ENCODE measurements at regions not wholly inside any gene's neighbourhood (a gene's known extent, or its start where the extent isn't known, plus 50 kb on each side); places are given as distances from the start of the nearest gene placed in this dataset.

GRCh38 chr2:116411211-116411610 lies 1403.3 kb upstream of the DDX18 start:
- Histone ChIP-seq H3K4me3 (no peak overlapping the region), H3K4me1 (no peaks in the 10 kb centered on the region), H3K27me3 (no peaks in the 10 kb centered on the region), H3K36me3 (no peaks in the 10 kb centered on the region), H4K20me1 (no peaks in the 10 kb centered on the region), H3K9me3 (no peaks in the 10 kb centered on the region), H3K4me2 (no peak overlapping the region), H3K9ac (no peak overlapping the region), H3K27ac (no peak overlapping the region)
- TF ChIP-seq Cebpa-rat (IDR thresholded peaks at IDR 0.05), result no peak

- TF ChIP-seq Cebpa-rat (IDR thresholded peaks at IDR 0.05), result no peak
- Histone ChIP-seq H3K27me3 (no peaks in the 10 kb centered on the region), H3K9me3 (no peaks in the 10 kb centered on the region)
Measured at GRCh38 chr2:116413659-116414058, 1400.8 kb upstream of the DDX18 start.

GRCh38 chr2:116416731-116417377 lies 1397.6 kb upstream of the DDX18 start:
- no peak overlapping the region for H3K4me2 ChIP-seq
- no peak for TF ChIP-seq Cebpa-rat (IDR thresholded peaks at IDR 0.05)
- no peaks in the 10 kb centered on the region for H3K9me3 ChIP-seq
- no peak overlapping the region for H3K9ac ChIP-seq
- no peak overlapping the region for H3K27ac ChIP-seq
- no peaks in the 10 kb centered on the region for H3K27me3 ChIP-seq
- H3K4me1 ChIP-seq, result no peaks in the 10 kb centered on the region
- no peak overlapping the region for H3K4me3 ChIP-seq
- no peaks in the 10 kb centered on the region for H3K36me3 ChIP-seq
- H4K20me1 ChIP-seq, result no peaks in the 10 kb centered on the region

More at GRCh38 chr2:116413659-116414058, 1400.8 kb upstream of the DDX18 start:
- Histone ChIP-seq H3K4me1 (no peaks in the 10 kb centered on the region), H4K20me1 (no peaks in the 10 kb centered on the region), H3K9ac (no peak overlapping the region), H3K36me3 (no peaks in the 10 kb centered on the region), H3K4me2 (no peak overlapping the region), H3K27ac (no peak overlapping the region), H3K4me3 (no peak overlapping the region)

GRCh38 chr2:116435648-116436047 lies 1378.8 kb upstream of the DDX18 start:
- no peak overlapping the region for H3K4me2 ChIP-seq
- H4K20me1 ChIP-seq, result no peaks in the 10 kb centered on the region
- peaks cover 14% of the 10 kb centered on the region; the same call in 1 of the 2 replicates for H3K9me3 ChIP-seq
- H3K27me3 ChIP-seq, result no peaks in the 10 kb centered on the region
- no peak overlapping the region for H3K4me3 ChIP-seq
- H3K27ac ChIP-seq, result no peak overlapping the region
- no peaks in the 10 kb centered on the region for H3K36me3 ChIP-seq
- H3K9ac ChIP-seq, result no peak overlapping the region
- TF ChIP-seq Cebpa-rat (IDR thresholded peaks at IDR 0.05), result no peak
- no peaks in the 10 kb centered on the region for H3K4me1 ChIP-seq

GRCh38 chr2:116440104-116440653 lies 1374.3 kb upstream of the DDX18 start:
- Histone ChIP-seq H3K9me3 (peaks cover 7% of the 10 kb centered on the region; the same call in 1 of the 2 replicates), H3K4me1 (no peaks in the 10 kb centered on the region), H4K20me1 (no peaks in the 10 kb centered on the region), H3K27me3 (no peaks in the 10 kb centered on the region), H3K27ac (no peak overlapping the region), H3K36me3 (no peaks in the 10 kb centered on the region), H3K4me3 (no peak overlapping the region), H3K9ac (no peak overlapping the region), H3K4me2 (no peak overlapping the region)
- no peak for TF ChIP-seq Cebpa-rat (IDR thresholded peaks at IDR 0.05)

GRCh38 chr2:116442418-116442817 lies 1372.1 kb upstream of the DDX18 start:
- Histone ChIP-seq H3K4me2 (no peak overlapping the region), H3K4me1 (no peaks in the 10 kb centered on the region), H3K36me3 (no peaks in the 10 kb centered on the region), H3K9me3 (peaks cover 7% of the 10 kb centered on the region; the same call in 1 of the 2 replicates), H3K27me3 (no peaks in the 10 kb centered on the region), H3K9ac (no peak overlapping the region), H4K20me1 (no peaks in the 10 kb centered on the region), H3K27ac (no peak overlapping the region), H3K4me3 (no peak overlapping the region)
- TF ChIP-seq Cebpa-rat (IDR thresholded peaks at IDR 0.05), result no peak

- no peak overlapping the region for H3K4me3 ChIP-seq
- H3K4me2 ChIP-seq, result no peak overlapping the region
- no peaks in the 10 kb centered on the region for H3K27me3 ChIP-seq
- TF ChIP-seq Cebpa-rat (IDR thresholded peaks at IDR 0.05), result no peak
- H3K9ac ChIP-seq, result no peak overlapping the region
- H3K4me1 ChIP-seq, result no peaks in the 10 kb centered on the region
- H3K27ac ChIP-seq, result no peak overlapping the region
- H3K36me3 ChIP-seq, result no peaks in the 10 kb centered on the region
- no peaks in the 10 kb centered on the region for H4K20me1 ChIP-seq
- H3K9me3 ChIP-seq, result peaks cover 7% of the 10 kb centered on the region; the same call in 1 of the 2 replicates
Measured at GRCh38 chr2:116444256-116444872, 1370.1 kb upstream of the DDX18 start.

- Histone ChIP-seq H3K4me2 (no peak overlapping the region), H3K4me1 (no peaks in the 10 kb centered on the region), H3K27ac (no peak overlapping the region), H4K20me1 (no peaks in the 10 kb centered on the region), H3K4me3 (no peak overlapping the region), H3K9ac (no peak overlapping the region), H3K36me3 (no peaks in the 10 kb centered on the region), H3K9me3 (no peaks in the 10 kb centered on the region), H3K27me3 (no peaks in the 10 kb centered on the region)
- no peak for TF ChIP-seq Cebpa-rat (IDR thresholded peaks at IDR 0.05)
Measured at GRCh38 chr2:116450990-116451389, 1363.5 kb upstream of the DDX18 start.

- Histone ChIP-seq H3K27ac (no peak overlapping the region), H3K4me3 (no peak overlapping the region), H3K9ac (no peak overlapping the region), H3K36me3 (no peaks in the 10 kb centered on the region), H3K4me1 (no peaks in the 10 kb centered on the region), H3K9me3 (no peaks in the 10 kb centered on the region), H3K27me3 (no peaks in the 10 kb centered on the region), H3K4me2 (no peak overlapping the region), H4K20me1 (no peaks in the 10 kb centered on the region)
- no peak for TF ChIP-seq Cebpa-rat (IDR thresholded peaks at IDR 0.05)
Measured at GRCh38 chr2:116452651-116453050, 1361.8 kb upstream of the DDX18 start.

GRCh38 chr2:116456429-116456828 lies 1358.1 kb upstream of the DDX18 start:
- no peak overlapping the region for H3K9ac ChIP-seq
- no peaks in the 10 kb centered on the region for H4K20me1 ChIP-seq
- H3K27me3 ChIP-seq, result no peaks in the 10 kb centered on the region
- no peaks in the 10 kb centered on the region for H3K36me3 ChIP-seq
- no peak overlapping the region for H3K4me2 ChIP-seq
- H3K27ac ChIP-seq, result no peak overlapping the region
- no peak for TF ChIP-seq Cebpa-rat (IDR thresholded peaks at IDR 0.05)
- H3K4me3 ChIP-seq, result no peak overlapping the region
- H3K4me1 ChIP-seq, result no peaks in the 10 kb centered on the region
- H3K9me3 ChIP-seq, result no peaks in the 10 kb centered on the region

Measured in BLaER1 (cell line).